Left renal cortex interstitium (tissue), 4 donors: ENCODE measurements at regions not wholly inside any gene's neighbourhood (a gene's known extent, or its start where the extent isn't known, plus 50 kb on each side); places are given as distances from the start of the nearest gene placed in this dataset.
"Not testable (repeated sequence)": the region's sequence is repeated elsewhere in the genome, so short reads cannot be mapped to it uniquely, and the experiment has no call there.

ENCODE experiments used
- DNase-seq, 4 donors: peaks; one replicate each; pipeline ENCODE4 v3.0.0-alpha.2; 2013; ENCODE audit warnings: low read depth in 4 of 4, low spot score in 2 of 4, missing footprints in 1 of 4

DNA sequence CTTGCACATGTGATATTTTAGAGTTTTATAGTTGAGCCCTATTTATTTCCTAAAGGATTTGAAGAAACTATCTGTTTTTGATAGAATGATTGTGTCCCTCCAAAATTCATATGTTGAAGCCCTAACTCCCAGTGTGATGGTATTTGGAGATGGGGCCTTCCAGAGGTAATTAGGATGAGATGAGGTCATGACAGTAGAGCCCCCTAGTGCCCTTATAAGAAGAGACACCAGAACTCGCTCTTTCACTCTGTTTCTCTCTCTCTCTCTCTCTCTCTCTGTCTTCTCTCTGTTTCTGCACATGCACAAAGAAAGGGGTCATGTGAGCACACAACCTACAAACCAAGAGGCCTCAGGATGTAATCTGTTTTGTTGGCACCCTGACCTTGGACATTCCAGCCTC, 921.9 kb upstream of the DIAPH2 start:
- DNase-seq = no peak

DNA sequence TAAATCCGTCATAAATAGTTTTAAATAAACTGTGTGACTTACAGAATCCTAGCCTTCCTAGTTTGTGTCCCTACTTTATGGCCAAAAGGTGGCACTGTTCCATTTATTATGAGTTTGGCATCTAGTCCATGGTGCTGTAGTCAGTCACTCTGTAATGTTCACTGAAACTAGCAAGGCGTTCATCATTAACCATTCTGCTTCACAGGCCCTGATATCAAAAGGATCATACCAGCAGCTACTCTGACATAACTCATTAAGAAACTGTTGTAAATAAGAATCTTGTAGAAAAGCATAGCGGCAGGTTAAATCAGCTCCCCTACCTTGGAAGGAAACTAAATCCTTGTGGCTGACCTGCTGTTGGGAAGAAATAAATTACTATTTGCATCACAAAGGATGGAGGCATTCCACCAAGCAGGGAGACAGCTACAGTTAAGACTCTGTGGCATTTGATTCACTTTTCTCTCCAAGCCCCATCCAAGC, 919.6 kb upstream of the DIAPH2 start:
- DNase-seq = peak in 2 of 4 donors; percentile 3 to 23

- DNase-seq = not testable (repeated sequence)
Observed at GRCh38 chrX:95771198-95771597, 913.4 kb upstream of the DIAPH2 start.

GRCh38 chrX:95791876-95792275, 892.8 kb upstream of the DIAPH2 start:
- DNase-seq = no peak

- no peak for DNase-seq
Observed at GRCh38 chrX:95797344-95797743, 887.3 kb upstream of the DIAPH2 start.

DNA sequence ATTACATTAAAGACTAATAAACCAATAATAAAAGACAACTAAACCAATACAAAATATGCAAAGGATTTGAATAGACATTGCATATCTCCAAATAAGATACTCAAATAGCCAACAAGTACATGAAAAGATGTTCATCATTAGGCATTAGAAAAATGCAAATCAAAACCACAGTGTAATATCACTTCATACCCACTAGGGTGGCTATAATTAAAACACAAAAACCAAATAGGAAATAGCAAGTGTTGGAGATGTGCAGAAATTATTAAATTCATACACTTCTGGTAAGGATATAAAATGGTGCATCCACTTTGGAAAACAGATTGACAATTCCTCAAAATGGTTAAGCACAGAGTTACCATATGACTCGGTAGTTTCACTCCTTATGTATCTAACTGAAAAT, 860.8 kb upstream of the DIAPH2 start:
- DNase-seq = no peak

DNA sequence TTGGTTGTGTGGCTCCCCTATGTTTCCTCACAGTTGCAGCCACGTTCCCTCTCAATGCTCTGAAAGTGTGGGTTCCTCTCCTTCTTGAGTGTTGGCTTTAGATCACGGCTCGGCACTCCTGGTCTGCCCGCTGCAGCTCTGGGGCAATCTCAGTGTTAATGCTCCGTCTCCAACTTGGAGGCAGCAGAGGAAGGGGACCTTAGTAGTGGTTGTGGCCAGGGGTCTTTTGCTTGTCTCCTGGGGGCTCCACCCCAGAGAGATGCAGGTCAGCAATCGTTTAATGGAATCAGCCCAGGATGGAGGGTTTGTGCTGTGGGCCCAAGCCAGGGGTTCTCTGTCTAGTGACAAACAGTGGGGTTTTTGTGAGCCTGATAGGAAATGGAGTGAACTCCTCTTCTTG, 849.4 kb upstream of the DIAPH2 start:
- no peak for DNase-seq

- DNase-seq = no peak
Observed at GRCh38 chrX:95836517-95836916, 848.1 kb upstream of the DIAPH2 start.

DNA sequence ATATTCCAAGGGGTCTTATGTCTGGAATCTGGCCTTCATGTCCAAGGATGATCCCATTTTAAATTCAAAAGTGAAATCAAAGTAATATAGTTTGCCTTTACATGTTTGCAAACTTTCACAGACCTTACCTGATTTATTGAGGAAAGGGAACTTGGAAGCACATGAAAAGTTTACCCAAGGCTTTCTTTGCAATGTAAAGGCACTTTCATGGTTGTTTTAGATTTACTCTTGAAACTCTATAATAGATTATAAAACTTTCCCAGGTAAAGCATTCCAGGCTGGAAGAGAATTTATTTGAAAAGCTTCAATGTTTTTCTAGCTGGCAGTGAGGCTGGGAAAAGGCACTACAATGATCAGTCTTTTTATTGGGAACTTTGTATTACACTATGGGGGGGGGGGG, 842.8 kb upstream of the DIAPH2 start:
- DNase-seq = peak in 1 of 4 donors; percentile 1

- no peak for DNase-seq
Observed at GRCh38 chrX:95860127-95860526, 824.5 kb upstream of the DIAPH2 start.

GRCh38 chrX:95875661-95876060, 809.0 kb upstream of the DIAPH2 start:
- DNase-seq = no peak

GRCh38 chrX:95878874-95879273, 805.8 kb upstream of the DIAPH2 start:
- no peak for DNase-seq

DNA sequence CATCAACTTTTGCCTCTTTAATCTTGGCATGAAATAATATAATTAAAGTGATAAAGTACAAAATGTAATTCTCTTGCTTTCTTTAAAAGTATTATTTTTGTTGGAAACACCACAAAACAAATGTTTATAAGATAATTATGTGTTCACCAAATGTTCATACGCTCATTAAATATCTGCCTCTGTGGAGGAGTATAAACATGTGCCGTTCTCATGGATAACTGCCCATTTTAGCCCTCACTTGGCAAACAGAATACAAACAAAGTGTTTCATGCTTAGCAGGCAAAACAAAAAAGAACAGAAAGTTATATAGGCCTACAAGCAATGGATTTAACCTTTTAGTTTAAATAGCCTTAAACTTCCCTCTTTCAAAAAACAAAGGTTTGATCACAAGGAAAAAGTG, 800.5 kb upstream of the DIAPH2 start:
- DNase-seq = no peak

DNA sequence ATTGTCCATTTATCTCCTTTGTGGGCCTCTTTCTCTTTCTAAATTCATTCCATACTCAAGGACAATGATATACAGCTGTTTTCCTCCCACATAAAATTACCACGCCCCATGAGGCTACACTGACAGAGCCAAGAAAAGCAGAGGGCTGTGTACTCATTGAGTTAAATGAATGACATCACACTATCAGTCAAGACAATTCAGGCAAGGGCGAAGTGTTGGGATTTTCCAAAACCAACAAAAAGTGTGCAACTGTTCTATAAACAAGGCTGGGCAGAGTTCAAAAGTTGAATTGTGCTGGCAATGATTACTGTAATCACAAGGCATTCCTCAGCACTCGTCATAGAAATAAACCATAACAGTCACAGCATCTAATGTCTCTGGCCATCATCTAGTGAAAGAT, 799.6 kb upstream of the DIAPH2 start:
- DNase-seq = no peak

GRCh38 chrX:95889279-95889678, 795.4 kb upstream of the DIAPH2 start:
- no peak for DNase-seq

- DNase-seq = no peak
Observed at GRCh38 chrX:95893636-95894035, 791.0 kb upstream of the DIAPH2 start.

- DNase-seq = no peak
Observed at GRCh38 chrX:95903490-95903889, 781.2 kb upstream of the DIAPH2 start.

GRCh38 chrX:95903975-95904374, 780.7 kb upstream of the DIAPH2 start:
- DNase-seq = no peak

- no peak for DNase-seq
Observed at GRCh38 chrX:95907081-95907480, 777.6 kb upstream of the DIAPH2 start.

DNA sequence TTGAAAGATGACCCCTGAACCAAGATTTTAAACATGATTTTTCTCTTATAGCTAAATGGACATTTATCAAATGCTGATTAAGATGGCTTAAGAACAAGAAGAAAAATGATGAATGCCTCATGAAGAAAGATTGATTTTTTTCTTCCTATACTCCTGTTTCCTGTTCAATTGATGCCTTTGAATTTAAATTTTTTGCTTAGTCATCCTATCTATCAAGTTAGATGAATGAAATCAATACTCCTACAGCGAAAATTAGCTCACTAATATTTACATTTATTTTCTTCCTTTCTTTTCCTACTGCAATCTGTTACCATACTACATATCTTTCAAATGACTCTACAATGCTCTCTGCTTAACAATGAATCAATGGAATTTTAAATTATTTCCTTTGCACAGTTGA, 773.6 kb upstream of the DIAPH2 start:
- DNase-seq = no peak

DNA sequence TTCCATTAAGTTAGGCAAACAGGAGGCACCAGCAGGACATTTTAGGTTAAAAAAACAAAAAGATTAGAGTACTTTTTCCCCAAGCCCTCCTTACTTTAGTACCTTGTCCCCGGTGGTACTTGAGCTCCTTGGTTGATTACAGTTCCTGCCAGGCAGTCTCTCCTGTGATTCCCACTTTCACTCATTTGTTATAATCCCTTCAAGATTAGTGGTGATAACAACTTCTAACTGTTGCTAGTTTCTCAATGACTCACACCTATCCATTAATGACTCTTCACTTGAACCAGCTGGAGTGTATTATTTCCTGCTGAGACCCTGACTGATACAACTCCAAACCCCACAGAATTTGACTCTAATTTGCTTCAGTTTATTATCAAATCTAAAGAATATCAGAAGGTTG, 765.0 kb upstream of the DIAPH2 start:
- no peak for DNase-seq

GRCh38 chrX:95945528-95945927, 739.1 kb upstream of the DIAPH2 start:
- DNase-seq = no peak

DNA sequence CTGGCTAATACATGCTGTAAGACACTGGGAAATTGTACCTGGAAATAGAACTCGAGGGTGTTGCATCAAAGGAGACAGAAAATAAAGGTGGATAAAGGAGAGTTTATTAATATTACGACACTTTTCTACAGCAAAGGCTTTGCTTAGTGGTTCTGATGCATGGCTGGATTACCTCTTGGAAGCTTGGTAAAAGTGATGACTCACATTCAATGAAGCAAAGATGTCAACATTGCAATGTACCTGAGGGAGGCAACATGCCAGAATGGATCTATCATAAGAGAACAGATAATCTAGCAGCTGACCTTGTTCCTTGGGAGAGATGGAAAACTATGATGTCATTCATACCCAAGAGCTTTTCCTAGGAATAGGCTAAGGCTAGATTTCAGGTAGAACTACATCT, 735.1 kb upstream of the DIAPH2 start:
- no peak for DNase-seq

DNA sequence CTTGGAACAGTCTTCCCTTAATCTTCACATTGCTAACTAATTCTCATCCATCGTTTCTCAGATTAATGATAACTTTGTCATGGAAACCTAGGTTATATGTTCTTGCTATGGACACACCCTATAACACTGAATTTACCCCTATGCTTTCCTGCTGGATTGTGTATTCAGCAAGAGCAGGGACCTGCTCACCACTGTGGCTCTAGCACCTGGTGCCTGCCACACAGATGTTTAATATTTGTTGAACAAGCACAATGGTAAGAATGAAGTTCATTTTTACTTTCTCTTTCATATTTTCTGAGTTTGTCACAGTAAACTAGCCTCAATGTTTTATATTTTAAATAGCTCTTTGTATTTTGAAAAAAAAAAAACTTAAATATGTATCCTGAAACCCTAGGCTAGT, 734.0 kb upstream of the DIAPH2 start:
- DNase-seq = no peak
